ENCODE measurements at regions not wholly inside any gene's neighbourhood (a gene's known extent, or its start where the extent isn't known, plus 50 kb on each side); places are given as distances from the start of the nearest gene placed in this dataset.

GRCh38 chr13:46961719-46962118 is 64.9 kb upstream of the HTR2A start:
- DNase-seq (ENCODE audit: low read depth) (peak; percentile 78), FAIRE-seq (peak; percentile 89)
- Histone ChIP-seq H3K9me3 (ENCODE audit: insufficient read depth, low read depth, low read length) (no peaks in the 10 kb centered on the region), H3K27ac (ENCODE audit: low read depth, low read length) (no peak overlapping the region), H3K79me2 (ENCODE audit: insufficient read depth, low read length) (no peaks in the 10 kb centered on the region), H3K4me2 (ENCODE audit: low read length) (peak overlapping the region; percentile 38), H3K4me3 (ENCODE audit: insufficient read depth, low read depth, low read length) (no peak overlapping the region), H3K4me1 (ENCODE audit: insufficient read depth, low read length) (peaks cover 3% of the 10 kb centered on the region), H3K27me3 (ENCODE audit: insufficient read depth, low read length) (no peaks in the 10 kb centered on the region), H3K36me3 (ENCODE audit: insufficient read depth, low read length) (no peaks in the 10 kb centered on the region), H4K20me1 (ENCODE audit: insufficient read depth, low read length) (no peaks in the 10 kb centered on the region), H2AFZ (ENCODE audit: low read depth, low read length) (no peak overlapping the region), H3K9ac (ENCODE audit: low read length) (no peak overlapping the region)
- TF ChIP-seq EZH2 (IDR thresholded peaks at IDR 0.05; ENCODE audit: insufficient read depth, low read length) (no peak), CTCF (IDR thresholded peaks at IDR 0.05; ENCODE audit: insufficient read depth, low read depth, low read length) (no peak)
- no peaks in the 10 kb centered on the region for H3K9me3 Mint-ChIP-seq (ENCODE audit: unreplicated experiment)
- no peak overlapping the region for H3K27ac Mint-ChIP-seq (ENCODE audit: unreplicated experiment)
- H3K4me1 Mint-ChIP-seq (ENCODE audit: low read depth, unreplicated experiment), result peaks cover 6% of the 10 kb centered on the region
- H3K36me3 Mint-ChIP-seq (ENCODE audit: low read depth, unreplicated experiment), result no peaks in the 10 kb centered on the region
- no peaks in the 10 kb centered on the region for H3K27me3 Mint-ChIP-seq (ENCODE audit: low read depth, unreplicated experiment)
- H3K4me3 Mint-ChIP-seq (ENCODE audit: unreplicated experiment), result no peak overlapping the region

GRCh38 chr13:46953941-46954340 is 57.1 kb upstream of the HTR2A start:
- no peak for DNase-seq (ENCODE audit: low read depth)
- no peak overlapping the region for H3K4me2 ChIP-seq (ENCODE audit: low read length)
- H3K36me3 Mint-ChIP-seq (ENCODE audit: low read depth, unreplicated experiment), result no peaks in the 10 kb centered on the region
- no peaks in the 10 kb centered on the region for H3K4me1 ChIP-seq (ENCODE audit: insufficient read depth, low read length)
- FAIRE-seq, result no peak
- H3K9ac ChIP-seq (ENCODE audit: low read length), result no peak overlapping the region
- no peaks in the 10 kb centered on the region for H3K79me2 ChIP-seq (ENCODE audit: insufficient read depth, low read length)
- H3K9me3 ChIP-seq (ENCODE audit: insufficient read depth, low read depth, low read length), result no peaks in the 10 kb centered on the region
- no peak for TF ChIP-seq EZH2 (IDR thresholded peaks at IDR 0.05; ENCODE audit: insufficient read depth, low read length)
- TF ChIP-seq CTCF (IDR thresholded peaks at IDR 0.05; ENCODE audit: insufficient read depth, low read depth, low read length), result no peak
- no peak overlapping the region for H3K27ac Mint-ChIP-seq (ENCODE audit: unreplicated experiment)
- no peak overlapping the region for H3K4me3 Mint-ChIP-seq (ENCODE audit: unreplicated experiment)
- H3K27me3 ChIP-seq (ENCODE audit: insufficient read depth, low read length), result no peaks in the 10 kb centered on the region
- H3K4me1 Mint-ChIP-seq (ENCODE audit: low read depth, unreplicated experiment), result no peaks in the 10 kb centered on the region
- H3K27ac ChIP-seq (ENCODE audit: low read depth, low read length), result no peak overlapping the region
- H3K4me3 ChIP-seq (ENCODE audit: insufficient read depth, low read depth, low read length), result no peak overlapping the region
- H2AFZ ChIP-seq (ENCODE audit: low read depth, low read length), result no peak overlapping the region
- no peaks in the 10 kb centered on the region for H4K20me1 ChIP-seq (ENCODE audit: insufficient read depth, low read length)
- H3K27me3 Mint-ChIP-seq (ENCODE audit: low read depth, unreplicated experiment), result no peaks in the 10 kb centered on the region
- no peaks in the 10 kb centered on the region for H3K9me3 Mint-ChIP-seq (ENCODE audit: unreplicated experiment)
- H3K36me3 ChIP-seq (ENCODE audit: insufficient read depth, low read length), result no peaks in the 10 kb centered on the region

GRCh38 chr13:46953331-46953730 is 56.5 kb upstream of the HTR2A start:
- Histone ChIP-seq H3K4me1 (ENCODE audit: insufficient read depth, low read length) (no peaks in the 10 kb centered on the region), H3K27ac (ENCODE audit: low read depth, low read length) (no peak overlapping the region), H3K27me3 (ENCODE audit: insufficient read depth, low read length) (no peaks in the 10 kb centered on the region), H2AFZ (ENCODE audit: low read depth, low read length) (no peak overlapping the region), H3K36me3 (ENCODE audit: insufficient read depth, low read length) (no peaks in the 10 kb centered on the region), H3K9ac (ENCODE audit: low read length) (no peak overlapping the region), H3K4me3 (ENCODE audit: insufficient read depth, low read depth, low read length) (no peak overlapping the region), H3K79me2 (ENCODE audit: insufficient read depth, low read length) (no peaks in the 10 kb centered on the region), H3K4me2 (ENCODE audit: low read length) (no peak overlapping the region), H4K20me1 (ENCODE audit: insufficient read depth, low read length) (no peaks in the 10 kb centered on the region), H3K9me3 (ENCODE audit: insufficient read depth, low read depth, low read length) (no peaks in the 10 kb centered on the region)
- no peaks in the 10 kb centered on the region for H3K27me3 Mint-ChIP-seq (ENCODE audit: low read depth, unreplicated experiment)
- H3K4me3 Mint-ChIP-seq (ENCODE audit: unreplicated experiment), result no peak overlapping the region
- no peaks in the 10 kb centered on the region for H3K9me3 Mint-ChIP-seq (ENCODE audit: unreplicated experiment)
- H3K36me3 Mint-ChIP-seq (ENCODE audit: low read depth, unreplicated experiment), result no peaks in the 10 kb centered on the region
- H3K27ac Mint-ChIP-seq (ENCODE audit: unreplicated experiment), result no peak overlapping the region
- no peak for TF ChIP-seq CTCF (IDR thresholded peaks at IDR 0.05; ENCODE audit: insufficient read depth, low read depth, low read length)
- TF ChIP-seq EZH2 (IDR thresholded peaks at IDR 0.05; ENCODE audit: insufficient read depth, low read length), result no peak
- H3K4me1 Mint-ChIP-seq (ENCODE audit: low read depth, unreplicated experiment), result no peaks in the 10 kb centered on the region
- FAIRE-seq (no peak), DNase-seq (ENCODE audit: low read depth) (no peak)

Measured in astrocyte (in vitro differentiated cells and primary cell).